Neuron (in vitro differentiated cells): ENCODE measurements at regions not wholly inside any gene's neighbourhood (a gene's known extent, or its start where the extent isn't known, plus 50 kb on each side); places are given as distances from the start of the nearest gene placed in this dataset.

Source experiments
- H2AFZ ChIP-seq: one replicate; pipeline ENCODE4 v1.6.1; 2013; ENCODE audit warnings: low read depth, mild to moderate bottlenecking, inconsistent platforms, low read length, moderate library complexity
- H3K27me3 ChIP-seq: one replicate; pipeline ENCODE4 v1.6.1; 2013; ENCODE audit warnings: low read length; ENCODE audit not compliant: insufficient read depth
- H3K36me3 ChIP-seq: one replicate; pipeline ENCODE4 v1.6.1; 2013; ENCODE audit warnings: low read length; ENCODE audit not compliant: insufficient read depth
- H3K4me1 ChIP-seq: one replicate; pipeline ENCODE4 v1.6.1; 2013; ENCODE audit warnings: low read length; ENCODE audit not compliant: insufficient read depth
- H3K4me3 ChIP-seq: 2 replicates; pipeline ENCODE4 v1.5.1; 2013; ENCODE audit warnings: mild to moderate bottlenecking, low read length, moderate library complexity
- H3K9me3 ChIP-seq: one replicate; pipeline ENCODE4 v1.6.1; 2013; ENCODE audit warnings: low read length

DNA sequence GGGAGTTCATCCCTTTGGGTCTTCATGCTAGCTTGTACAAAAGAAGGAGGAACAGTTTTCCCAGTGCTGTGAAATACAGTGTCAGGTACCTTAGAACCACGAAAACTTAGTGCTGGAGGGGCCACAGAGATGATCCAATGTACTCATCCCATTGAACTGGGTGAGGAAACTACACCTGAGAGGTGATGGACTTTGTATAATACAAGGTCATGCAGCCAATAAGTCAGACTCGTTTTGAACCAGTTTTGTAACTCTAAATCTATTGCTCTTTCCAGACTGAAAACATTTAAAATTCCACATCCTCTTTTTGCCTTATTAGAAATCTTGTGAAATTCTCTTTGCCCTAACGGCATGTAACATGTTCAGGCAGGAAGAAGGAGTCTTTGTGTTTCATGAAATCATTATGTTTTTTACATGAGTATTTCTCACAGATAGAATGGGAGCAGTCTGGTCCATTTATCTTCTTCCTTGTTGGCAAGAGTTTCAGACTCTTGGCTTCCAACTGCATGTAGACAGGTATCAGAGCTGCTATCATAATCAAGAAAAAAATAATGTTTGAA is 146.8 kb upstream of the FBXL7 start:
- Histone ChIP-seq H2AFZ (no peak overlapping the region), H3K27me3 (peaks cover 2% of the 10 kb centered on the region), H3K4me3 (no peak overlapping the region), H3K9me3 (no peaks in the 10 kb centered on the region), H3K4me1 (peaks cover 5% of the 10 kb centered on the region), H3K36me3 (no peaks in the 10 kb centered on the region)

DNA sequence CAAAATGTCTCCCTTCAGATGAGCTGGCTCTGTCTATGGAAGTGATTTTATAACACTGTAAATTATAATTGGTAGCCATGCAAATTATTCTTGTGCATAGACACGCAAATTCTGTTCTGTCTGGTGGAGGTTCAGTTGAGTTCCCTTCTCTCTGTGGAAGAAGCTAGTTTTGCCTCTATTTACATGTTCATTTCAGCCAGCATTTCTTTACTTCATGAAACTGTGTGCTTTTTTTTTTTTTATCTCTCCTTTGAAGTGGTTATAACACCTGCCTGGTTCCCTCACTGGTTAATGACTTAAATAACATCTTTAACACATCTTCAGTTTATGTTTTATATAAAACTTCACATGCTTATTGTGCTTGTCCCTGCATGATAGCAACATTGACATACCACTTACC is 149.4 kb upstream of the FBXL7 start:
- peaks cover 5% of the 10 kb centered on the region for H3K4me1 ChIP-seq
- no peak overlapping the region for H3K4me3 ChIP-seq
- H3K27me3 ChIP-seq = peaks cover 2% of the 10 kb centered on the region
- H3K9me3 ChIP-seq = no peaks in the 10 kb centered on the region
- no peaks in the 10 kb centered on the region for H3K36me3 ChIP-seq
- no peak overlapping the region for H2AFZ ChIP-seq

DNA sequence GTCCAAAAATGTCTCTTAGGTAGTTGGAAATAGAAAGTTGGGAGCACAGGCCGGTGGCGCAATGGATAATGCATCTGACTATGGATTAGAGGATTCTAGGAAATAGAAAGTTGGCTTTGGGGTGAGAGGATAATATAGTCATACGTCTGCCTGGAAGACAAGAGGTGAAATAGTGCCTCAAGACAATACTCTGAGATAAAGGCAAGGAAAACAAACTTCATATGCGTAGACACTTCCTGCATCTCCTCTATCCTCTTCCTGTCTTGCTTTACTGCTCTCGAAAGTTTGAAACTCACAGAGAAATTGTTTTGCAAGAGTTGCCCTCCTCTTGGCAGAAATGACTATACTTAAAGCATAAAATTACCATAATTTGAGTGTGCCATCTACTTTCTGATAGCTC is 153.2 kb upstream of the FBXL7 start:
- Histone ChIP-seq H2AFZ (no peak overlapping the region), H3K9me3 (no peaks in the 10 kb centered on the region), H3K36me3 (no peaks in the 10 kb centered on the region), H3K27me3 (no peaks in the 10 kb centered on the region), H3K4me1 (no peaks in the 10 kb centered on the region), H3K4me3 (no peak overlapping the region)

DNA sequence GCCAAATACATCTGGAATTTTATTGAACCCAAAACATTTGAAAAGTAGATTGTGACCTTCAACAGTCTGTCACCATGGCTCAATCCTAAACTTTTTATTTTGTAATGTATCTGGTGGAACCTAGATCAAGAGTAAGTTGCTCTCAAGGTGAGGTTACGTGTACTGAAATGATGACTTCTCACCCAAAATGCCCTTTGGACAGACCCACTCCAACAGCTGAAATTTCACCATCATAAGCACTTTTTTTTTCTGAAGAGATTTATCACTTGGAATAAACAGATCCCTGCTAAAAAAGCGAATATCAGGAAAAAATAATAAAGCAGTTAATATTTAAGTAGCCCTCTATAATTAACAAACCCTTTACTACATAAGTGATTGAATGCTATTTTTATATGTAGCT is 155.0 kb upstream of the FBXL7 start:
- Histone ChIP-seq H3K36me3 (no peaks in the 10 kb centered on the region), H3K4me1 (no peaks in the 10 kb centered on the region), H2AFZ (no peak overlapping the region), H3K27me3 (no peaks in the 10 kb centered on the region), H3K4me3 (no peak overlapping the region), H3K9me3 (no peaks in the 10 kb centered on the region)

DNA sequence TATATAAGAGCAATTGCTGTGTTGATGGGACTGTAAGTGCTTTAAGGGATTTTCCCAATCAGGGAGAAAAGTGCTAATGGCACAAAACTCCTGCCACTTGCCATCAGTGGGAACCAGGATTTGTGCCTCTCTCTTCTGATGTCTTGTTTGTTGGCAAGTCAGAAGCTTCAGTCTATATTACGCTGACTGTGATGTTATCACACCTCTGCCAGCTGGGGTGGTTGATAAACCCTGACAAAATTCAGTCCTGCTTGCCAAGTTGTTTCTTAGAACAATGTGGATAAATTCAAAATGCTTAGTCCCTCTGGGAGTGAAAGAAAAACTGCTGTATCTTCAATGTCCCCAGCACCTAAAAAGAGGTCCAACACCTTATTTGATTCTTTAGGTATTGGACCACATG is 161.4 kb upstream of the FBXL7 start:
- H3K36me3 ChIP-seq = no peaks in the 10 kb centered on the region
- H3K4me3 ChIP-seq = no peak overlapping the region
- no peaks in the 10 kb centered on the region for H3K27me3 ChIP-seq
- H3K4me1 ChIP-seq = no peaks in the 10 kb centered on the region
- no peaks in the 10 kb centered on the region for H3K9me3 ChIP-seq
- H2AFZ ChIP-seq = no peak overlapping the region

DNA sequence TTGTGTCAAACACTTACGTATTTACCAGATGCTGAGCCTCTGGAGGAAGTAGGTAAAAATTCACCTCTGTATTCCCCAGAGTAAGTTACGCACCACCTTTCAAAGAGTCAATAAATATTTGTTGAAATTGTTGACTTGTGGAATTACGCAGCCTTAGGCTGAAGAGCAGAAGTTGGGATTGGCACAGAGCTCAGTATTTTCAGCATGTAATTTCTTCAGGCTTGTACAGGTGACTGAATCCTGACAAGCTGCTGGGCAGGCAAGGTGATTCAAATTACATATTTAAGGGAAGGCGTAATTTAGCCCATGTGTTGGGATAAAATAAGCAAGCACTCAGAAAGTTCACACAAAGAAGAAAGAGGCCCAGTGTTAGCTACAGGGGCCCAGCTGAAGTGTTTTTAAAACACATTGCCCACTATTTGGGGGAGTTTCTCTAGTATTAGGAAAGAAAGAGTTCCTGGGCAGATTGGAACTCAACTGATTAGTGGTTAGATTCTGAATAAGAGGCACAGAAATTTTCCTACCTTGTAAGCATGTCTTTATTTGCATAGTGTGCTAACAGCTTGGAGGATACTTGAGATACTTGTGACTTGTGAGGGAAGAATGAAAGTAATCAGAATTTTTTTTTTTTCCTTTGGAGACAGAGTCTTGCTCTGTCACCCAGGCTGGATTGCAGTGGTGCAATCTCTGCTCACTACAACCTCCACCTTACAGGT is 165.3 kb upstream of the FBXL7 start:
- no peaks in the 10 kb centered on the region for H3K36me3 ChIP-seq
- H3K4me3 ChIP-seq = no peak overlapping the region
- H3K27me3 ChIP-seq = no peaks in the 10 kb centered on the region
- H3K4me1 ChIP-seq = no peaks in the 10 kb centered on the region
- no peak overlapping the region for H2AFZ ChIP-seq
- no peaks in the 10 kb centered on the region for H3K9me3 ChIP-seq

DNA sequence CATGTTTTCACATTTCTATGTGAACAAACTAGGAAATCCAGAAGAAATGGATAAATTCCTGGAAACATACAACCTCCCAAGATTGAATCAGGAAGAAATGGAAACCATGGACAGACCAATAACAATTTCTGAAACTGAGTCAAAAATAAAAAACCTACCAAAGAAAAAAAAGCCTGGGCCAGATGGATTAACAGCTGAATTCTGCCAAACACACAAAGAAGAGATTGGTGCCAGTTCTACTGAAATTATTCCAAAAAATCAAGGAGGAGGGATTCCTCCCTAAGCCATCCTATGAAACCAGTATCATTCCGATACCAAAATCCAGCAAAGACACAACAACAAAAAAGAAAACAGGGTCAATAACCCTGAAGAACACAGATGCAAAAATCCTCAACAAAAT is 166.9 kb upstream of the FBXL7 start:
- Histone ChIP-seq H3K9me3 (no peaks in the 10 kb centered on the region), H2AFZ (no peak overlapping the region), H3K4me1 (no peaks in the 10 kb centered on the region), H3K27me3 (no peaks in the 10 kb centered on the region), H3K4me3 (no peak overlapping the region), H3K36me3 (no peaks in the 10 kb centered on the region)

DNA sequence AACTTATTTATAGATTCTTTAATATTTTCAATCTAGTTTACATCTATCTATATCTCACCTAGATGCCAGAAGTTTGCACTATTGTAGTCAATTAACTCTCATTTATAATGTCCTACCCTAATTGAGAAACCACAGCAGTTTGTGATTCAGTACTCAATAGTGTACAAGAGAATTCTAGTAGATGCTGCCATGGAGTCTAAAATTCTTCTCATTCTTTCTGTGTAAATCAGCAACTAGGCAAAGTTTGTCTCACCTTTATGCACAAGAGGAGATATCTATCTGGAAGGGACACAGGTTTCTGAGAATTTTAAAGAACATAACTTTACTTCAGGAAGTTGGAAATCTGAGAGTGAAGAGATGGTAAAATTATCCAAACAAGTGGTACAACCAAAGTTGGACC is 173.0 kb upstream of the FBXL7 start:
- no peaks in the 10 kb centered on the region for H3K9me3 ChIP-seq
- no peak overlapping the region for H3K4me3 ChIP-seq
- no peaks in the 10 kb centered on the region for H3K27me3 ChIP-seq
- no peak overlapping the region for H2AFZ ChIP-seq
- H3K36me3 ChIP-seq = no peaks in the 10 kb centered on the region
- H3K4me1 ChIP-seq = no peaks in the 10 kb centered on the region

DNA sequence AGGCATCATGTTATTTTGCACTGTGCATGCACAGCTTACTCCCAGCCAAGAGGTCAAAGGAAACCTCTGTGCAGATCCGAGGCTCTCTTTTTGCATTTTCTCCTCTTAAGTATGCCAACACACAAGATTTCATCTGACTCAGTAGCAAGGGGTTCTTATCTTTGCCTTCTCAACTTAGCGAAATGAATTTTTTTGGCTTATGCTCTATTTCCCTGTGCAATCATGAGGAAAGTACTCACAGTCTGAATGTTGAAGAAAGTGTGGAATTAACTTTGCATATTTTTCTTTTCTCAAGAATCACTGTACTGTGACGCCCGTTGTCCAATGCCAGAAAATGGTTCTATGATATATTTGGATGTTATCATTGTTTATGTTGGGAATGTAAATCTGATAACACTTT is 173.5 kb upstream of the FBXL7 start:
- no peaks in the 10 kb centered on the region for H3K27me3 ChIP-seq
- no peaks in the 10 kb centered on the region for H3K36me3 ChIP-seq
- no peak overlapping the region for H3K4me3 ChIP-seq
- H3K4me1 ChIP-seq = no peaks in the 10 kb centered on the region
- no peaks in the 10 kb centered on the region for H3K9me3 ChIP-seq
- no peak overlapping the region for H2AFZ ChIP-seq

DNA sequence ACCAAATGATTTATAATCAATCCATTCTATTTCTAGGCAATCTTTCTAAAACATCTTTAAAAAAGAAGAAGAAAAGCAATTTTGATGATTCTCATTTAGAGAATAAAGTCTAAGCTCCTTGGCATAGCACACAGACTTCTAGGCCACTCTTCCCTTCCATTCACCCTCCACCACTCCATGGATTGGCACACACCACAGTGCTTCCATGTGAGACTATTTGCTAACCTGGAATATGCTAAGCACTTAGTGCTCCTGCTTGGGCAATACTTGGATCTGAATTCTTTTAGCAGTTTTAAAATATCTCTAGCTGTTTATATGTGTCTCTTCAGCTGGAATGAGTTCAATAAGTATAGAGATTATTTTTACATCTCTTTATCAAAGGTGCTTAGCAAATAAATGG is 177.6 kb upstream of the FBXL7 start:
- H3K36me3 ChIP-seq = no peaks in the 10 kb centered on the region
- H2AFZ ChIP-seq = no peak overlapping the region
- no peak overlapping the region for H3K4me3 ChIP-seq
- H3K4me1 ChIP-seq = no peaks in the 10 kb centered on the region
- H3K9me3 ChIP-seq = no peaks in the 10 kb centered on the region
- H3K27me3 ChIP-seq = no peaks in the 10 kb centered on the region

DNA sequence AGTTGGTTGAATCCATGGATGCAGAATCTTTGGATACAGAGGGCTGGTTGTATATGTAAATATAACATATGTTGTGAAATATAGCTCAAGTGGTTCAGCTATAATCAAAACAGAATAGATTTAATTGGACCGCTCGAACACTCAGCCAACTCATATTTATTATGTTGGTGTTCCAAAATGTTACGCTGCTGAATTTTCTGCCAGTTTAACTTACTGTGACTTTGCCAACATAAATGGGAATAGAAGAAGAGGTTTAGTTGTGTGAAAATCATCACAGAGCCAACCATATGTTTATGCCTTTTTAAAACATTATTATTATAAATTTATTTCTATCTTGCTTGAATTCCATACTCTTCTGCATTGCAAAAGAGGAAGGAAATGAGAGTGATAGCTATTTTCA is 178.2 kb upstream of the FBXL7 start:
- H3K4me1 ChIP-seq = no peaks in the 10 kb centered on the region
- no peak overlapping the region for H2AFZ ChIP-seq
- H3K36me3 ChIP-seq = no peaks in the 10 kb centered on the region
- H3K4me3 ChIP-seq = no peak overlapping the region
- no peaks in the 10 kb centered on the region for H3K9me3 ChIP-seq
- H3K27me3 ChIP-seq = no peaks in the 10 kb centered on the region

DNA sequence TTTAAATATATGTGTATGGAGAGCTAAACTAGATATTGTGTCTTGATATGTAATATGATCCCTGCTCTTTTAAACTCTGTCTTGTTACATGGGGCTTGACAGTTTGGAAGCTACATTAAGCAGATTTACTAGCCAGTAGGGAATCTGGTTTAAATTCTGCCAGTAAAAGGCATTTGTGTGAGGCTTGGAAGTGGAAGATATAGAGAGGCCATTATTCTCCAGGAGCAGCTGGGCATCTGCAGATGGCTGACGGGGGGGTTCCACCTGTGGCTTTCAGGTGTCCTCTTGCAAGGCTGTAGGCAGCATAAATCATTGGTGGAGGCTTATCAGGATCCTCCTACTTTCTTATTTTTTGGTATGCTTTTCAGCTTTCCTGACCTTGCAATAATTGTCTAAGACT is 179.1 kb upstream of the FBXL7 start:
- Histone ChIP-seq H3K27me3 (no peaks in the 10 kb centered on the region), H3K36me3 (no peaks in the 10 kb centered on the region), H3K4me1 (no peaks in the 10 kb centered on the region), H3K4me3 (no peak overlapping the region), H3K9me3 (no peaks in the 10 kb centered on the region), H2AFZ (no peak overlapping the region)

DNA sequence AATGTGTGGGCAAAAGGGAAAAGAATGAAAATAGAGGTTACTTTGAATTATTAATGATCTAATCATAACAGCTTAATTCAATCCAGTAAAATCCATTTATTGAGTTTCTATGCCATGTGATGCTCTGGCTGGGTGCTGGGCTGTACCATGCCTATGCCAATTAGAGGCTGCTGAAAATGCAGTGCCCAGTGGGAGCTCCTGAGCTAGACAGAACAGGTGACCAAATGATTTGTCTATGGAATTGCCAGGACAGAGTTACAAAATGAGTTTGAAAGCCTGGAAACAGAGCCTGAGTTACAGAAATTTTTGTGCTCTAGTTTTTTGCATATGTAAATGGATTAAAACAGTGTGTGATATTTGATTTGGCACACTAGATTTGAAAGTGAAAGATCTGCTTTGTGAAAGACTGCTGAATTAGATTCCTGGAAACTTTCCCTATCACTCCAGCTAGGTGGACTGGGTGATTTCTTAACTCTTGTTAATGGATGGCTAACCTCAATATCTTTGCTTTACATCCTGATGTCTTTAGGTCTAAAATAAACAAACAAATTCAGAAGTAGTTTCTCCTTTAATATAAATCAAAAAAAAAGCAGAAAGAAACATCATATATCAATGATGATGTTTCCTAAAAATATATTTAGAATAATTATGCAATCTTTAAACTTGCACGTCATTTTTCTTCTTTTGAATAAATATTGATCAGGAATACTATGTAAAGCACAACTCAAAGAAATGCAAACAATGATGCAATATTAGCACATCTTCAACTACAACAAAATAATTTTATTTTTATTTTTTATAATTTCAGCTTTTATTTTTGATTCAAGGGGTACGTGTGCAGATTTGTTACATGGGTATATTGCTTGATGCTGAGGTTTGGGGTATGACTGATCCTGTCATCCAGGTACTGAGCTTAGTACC is 194.8 kb upstream of the FBXL7 start:
- Histone ChIP-seq H3K9me3 (no peaks in the 10 kb centered on the region), H3K4me3 (no peak overlapping the region), H2AFZ (no peak overlapping the region), H3K4me1 (no peaks in the 10 kb centered on the region), H3K36me3 (no peaks in the 10 kb centered on the region), H3K27me3 (no peaks in the 10 kb centered on the region)
